ENCODE measurements at regions not wholly inside any gene's neighbourhood (a gene's known extent, or its start where the extent isn't known, plus 50 kb on each side); places are given as distances from the start of the nearest gene placed in this dataset.

GRCh38 chr1:113248494-113248893 is 141.8 kb upstream of the MAGI3 start:
- Histone ChIP-seq H3K27ac (no peak overlapping the region), H3K9me3 (no peaks in the 10 kb centered on the region), H3K4me3 (no peak overlapping the region), H3K36me3 (no peaks in the 10 kb centered on the region), H3K4me1 (no peaks in the 10 kb centered on the region), H3K27me3 (no peaks in the 10 kb centered on the region)
- 82 to 96% methylated on average over 4 to 5 of the region's 5 CpGs for WGBS, 2 donors (ENCODE audit: low coverage in 1 of 2)
- ATAC-seq: no peak
- TF ChIP-seq CTCF (IDR thresholded peaks at IDR 0.05): no peak
- TF ChIP-seq POLR2AphosphoS5 (IDR thresholded peaks at IDR 0.05): no peak
- TF ChIP-seq POLR2A (IDR thresholded peaks at IDR 0.05): no peak
- TF ChIP-seq EP300 (IDR thresholded peaks at IDR 0.05): no peak

GRCh38 chr1:113250161-113250560 is 140.2 kb upstream of the MAGI3 start:
- TF ChIP-seq POLR2AphosphoS5 (IDR thresholded peaks at IDR 0.05) (no peak), CTCF (IDR thresholded peaks at IDR 0.05) (no peak), EP300 (IDR thresholded peaks at IDR 0.05) (no peak), POLR2A (IDR thresholded peaks at IDR 0.05) (no peak)
- Histone ChIP-seq H3K9me3 (no peaks in the 10 kb centered on the region), H3K27ac (no peak overlapping the region), H3K4me3 (no peak overlapping the region), H3K27me3 (no peaks in the 10 kb centered on the region), H3K4me1 (no peaks in the 10 kb centered on the region), H3K36me3 (no peaks in the 10 kb centered on the region)
- WGBS, 2 donors (ENCODE audit: low coverage in 1 of 2): 74 to 82% methylated on average over 6 of the region's 6 CpGs
- ATAC-seq: no peak

GRCh38 chr1:113252166-113252565 is 138.1 kb upstream of the MAGI3 start:
- no peak overlapping the region for H3K4me3 ChIP-seq
- no peak for ATAC-seq
- H3K27ac ChIP-seq: no peak overlapping the region
- H3K9me3 ChIP-seq: no peaks in the 10 kb centered on the region
- H3K4me1 ChIP-seq: no peaks in the 10 kb centered on the region
- TF ChIP-seq POLR2A (IDR thresholded peaks at IDR 0.05) (no peak), POLR2AphosphoS5 (IDR thresholded peaks at IDR 0.05) (no peak), CTCF (IDR thresholded peaks at IDR 0.05) (no peak), EP300 (IDR thresholded peaks at IDR 0.05) (no peak)
- no peaks in the 10 kb centered on the region for H3K27me3 ChIP-seq
- no peaks in the 10 kb centered on the region for H3K36me3 ChIP-seq
- 78 to 81% methylated on average over 2 to 5 of the region's 7 CpGs for WGBS, 2 donors (ENCODE audit: low coverage in 1 of 2)

- Histone ChIP-seq H3K4me3 (no peak overlapping the region), H3K27me3 (no peaks in the 10 kb centered on the region), H3K4me1 (no peaks in the 10 kb centered on the region), H3K27ac (no peak overlapping the region), H3K36me3 (no peaks in the 10 kb centered on the region), H3K9me3 (no peaks in the 10 kb centered on the region)
- TF ChIP-seq EP300 (IDR thresholded peaks at IDR 0.05) (no peak), POLR2A (IDR thresholded peaks at IDR 0.05) (no peak), POLR2AphosphoS5 (IDR thresholded peaks at IDR 0.05) (no peak), CTCF (IDR thresholded peaks at IDR 0.05) (no peak)
- WGBS, 2 donors (ENCODE audit: low coverage in 1 of 2): 81 to 85% methylated on average over 3 to 4 of the region's 4 CpGs
- no peak for ATAC-seq
Measured at GRCh38 chr1:113253187-113253586, 137.1 kb upstream of the MAGI3 start.

GRCh38 chr1:113253590-113253989 is 136.7 kb upstream of the MAGI3 start:
- H3K4me3 ChIP-seq: no peak overlapping the region
- H3K27ac ChIP-seq: no peak overlapping the region
- H3K9me3 ChIP-seq: no peaks in the 10 kb centered on the region
- ATAC-seq: no peak
- H3K27me3 ChIP-seq: no peaks in the 10 kb centered on the region
- WGBS, 2 donors (ENCODE audit: low coverage in 1 of 2): 77% methylated on average over 2 of the region's 2 CpGs
- H3K36me3 ChIP-seq: no peaks in the 10 kb centered on the region
- no peak for TF ChIP-seq POLR2A (IDR thresholded peaks at IDR 0.05)
- H3K4me1 ChIP-seq: no peaks in the 10 kb centered on the region

All from gastroesophageal sphincter (tissue), 4 donors.